T-helper 9 cell (primary cell): ENCODE measurements at regions not wholly inside any gene's neighbourhood (a gene's known extent, or its start where the extent isn't known, plus 50 kb on each side); places are given as distances from the start of the nearest gene placed in this dataset.
A peak's percentile ranks its signal among the peaks of the same experiment; 100 is the strongest.
"Not testable (repeated sequence)": the region's sequence is repeated elsewhere in the genome, so short reads cannot be mapped to it uniquely, and the experiment has no call there.

Source experiments
- DNase-seq: peaks from one replicate; pipeline ENCODE4 v3.0.0-alpha.2; 2020

DNA sequence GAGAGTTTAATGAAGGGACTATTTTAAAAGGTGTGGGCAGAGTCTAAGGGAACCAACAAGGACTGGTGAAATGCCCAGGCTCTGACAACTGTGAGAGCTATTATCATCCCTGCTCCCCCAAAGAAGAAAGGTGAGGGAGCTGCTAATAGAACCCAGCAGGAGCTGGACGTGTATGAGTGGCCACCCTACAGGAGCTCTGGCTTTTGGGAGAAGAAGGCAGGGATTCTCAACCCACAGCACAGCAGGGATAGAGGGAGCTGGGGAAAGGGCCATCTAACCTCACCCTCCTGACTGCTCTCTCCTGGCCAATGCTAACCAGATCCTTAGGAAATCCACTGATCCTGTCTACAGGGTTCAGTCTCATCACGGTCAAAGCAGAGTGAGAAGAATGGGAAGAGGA lies 57.1 kb downstream of the GRIN2B start:
- DNase-seq: no peak

DNA sequence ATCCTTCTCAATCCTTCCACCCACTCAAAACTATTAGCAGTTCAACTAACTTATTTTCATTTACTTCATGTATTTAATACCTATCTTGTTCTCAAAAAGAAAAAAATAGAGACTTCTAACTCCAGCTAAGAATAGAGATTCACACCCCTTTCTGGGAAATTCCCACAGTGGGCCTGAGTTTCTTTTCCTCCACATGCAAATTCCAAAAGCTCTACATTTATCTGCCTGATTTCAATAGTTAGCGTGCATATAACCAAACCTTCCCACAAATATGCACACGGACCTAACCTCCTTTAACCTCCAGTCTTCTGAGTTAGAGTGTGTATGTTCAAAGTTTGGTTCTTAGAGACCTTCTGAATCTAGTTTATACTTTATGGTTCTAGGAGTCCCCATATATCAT lies 62.5 kb downstream of the GRIN2B start:
- DNase-seq: no peak

DNA sequence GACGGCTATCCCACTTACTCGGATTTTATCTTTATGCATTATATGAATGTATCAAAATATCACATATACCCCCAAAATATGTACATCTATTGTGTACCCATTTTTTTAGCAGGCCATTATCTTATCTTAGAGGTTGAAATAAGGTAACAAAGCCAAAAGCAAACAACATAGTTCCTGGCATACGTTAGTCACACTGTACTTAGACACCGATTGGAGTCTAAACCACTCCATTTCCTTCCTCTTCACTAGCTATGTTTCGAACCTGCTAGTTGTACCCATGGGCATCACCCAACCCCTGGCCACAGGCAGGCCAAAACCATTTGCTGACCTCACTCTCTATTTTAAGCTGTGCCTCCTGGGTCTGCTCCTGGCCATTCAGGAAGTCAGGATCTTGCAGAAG lies 66.3 kb downstream of the GRIN2B start:
- no peak for DNase-seq

DNA sequence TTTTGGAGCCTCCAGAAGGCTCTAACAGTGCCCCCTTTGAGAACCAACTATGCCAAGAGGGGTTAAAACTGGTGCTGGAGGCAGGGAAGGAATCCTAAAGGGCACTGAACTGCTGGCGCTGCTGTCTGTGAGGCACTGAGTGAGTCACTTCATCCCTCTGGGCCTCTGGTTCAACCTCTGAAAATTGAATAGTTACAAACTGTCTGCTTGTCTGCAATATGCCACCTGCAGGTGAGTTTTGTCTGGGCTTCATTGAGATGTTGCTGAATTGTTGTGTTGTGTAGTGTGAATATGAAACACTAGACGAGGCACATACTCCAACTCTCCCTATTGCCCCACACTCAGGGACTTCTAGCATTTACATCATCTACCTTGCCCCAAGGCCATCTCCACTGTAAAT lies 68.0 kb downstream of the GRIN2B start:
- no peak for DNase-seq

DNA sequence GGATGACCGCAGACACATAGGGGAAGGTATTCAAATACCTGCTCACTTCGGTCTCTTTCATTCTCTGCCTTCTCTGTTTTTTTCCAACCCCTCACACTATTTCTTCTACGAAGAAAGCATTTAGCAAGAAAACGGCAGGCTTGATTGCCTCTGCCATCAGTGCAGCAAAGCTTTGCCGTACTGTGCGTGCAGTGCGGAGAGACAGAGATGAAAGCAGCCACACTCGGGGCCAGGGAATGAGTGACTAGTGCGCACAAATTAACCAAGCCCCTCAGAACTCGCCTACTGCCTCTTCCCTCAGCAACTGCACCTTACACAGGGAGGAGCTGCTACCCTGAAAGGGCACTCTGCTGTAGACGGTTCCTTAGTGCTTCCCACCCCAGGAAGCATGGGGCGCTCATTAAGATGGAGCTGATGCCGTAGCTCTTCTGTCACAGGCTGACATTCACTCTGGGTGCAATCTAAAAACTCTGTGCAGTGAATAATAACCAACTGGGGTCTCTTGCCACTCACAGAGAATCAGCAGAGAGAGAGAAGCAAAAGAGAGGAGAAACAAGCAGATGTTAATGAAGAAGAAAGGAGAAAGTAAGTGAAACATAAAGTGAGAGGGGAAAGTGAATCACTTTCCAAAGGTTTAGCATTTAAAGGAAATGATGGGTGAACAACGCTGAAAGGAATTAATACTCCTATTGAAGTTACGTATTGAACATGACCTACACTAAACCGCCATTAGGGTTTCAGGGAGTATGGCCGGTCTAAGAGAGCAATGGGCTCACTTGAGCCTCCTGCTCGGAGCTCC lies 69.4 kb downstream of the GRIN2B start:
- no peak for DNase-seq

DNA sequence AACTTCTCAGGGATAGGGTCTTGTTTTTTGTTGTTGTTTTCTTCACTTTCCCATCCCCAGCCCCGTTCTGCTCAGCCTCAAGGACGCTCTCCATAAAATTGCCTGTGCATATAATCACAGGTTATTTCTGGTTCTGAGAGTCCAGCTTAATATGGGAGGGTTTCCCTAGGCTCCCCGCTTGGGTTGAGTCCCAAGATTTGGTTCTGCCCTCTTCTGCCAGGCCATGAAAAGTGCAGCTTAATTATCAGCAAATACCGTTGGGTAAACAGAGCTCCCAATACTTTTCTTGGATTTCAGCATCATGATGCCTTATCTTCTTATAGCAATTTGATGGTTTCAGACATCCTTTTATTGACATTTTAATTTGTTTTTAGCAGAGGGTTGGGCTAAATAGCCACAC lies 75.6 kb downstream of the GRIN2B start:
- no peak for DNase-seq

DNA sequence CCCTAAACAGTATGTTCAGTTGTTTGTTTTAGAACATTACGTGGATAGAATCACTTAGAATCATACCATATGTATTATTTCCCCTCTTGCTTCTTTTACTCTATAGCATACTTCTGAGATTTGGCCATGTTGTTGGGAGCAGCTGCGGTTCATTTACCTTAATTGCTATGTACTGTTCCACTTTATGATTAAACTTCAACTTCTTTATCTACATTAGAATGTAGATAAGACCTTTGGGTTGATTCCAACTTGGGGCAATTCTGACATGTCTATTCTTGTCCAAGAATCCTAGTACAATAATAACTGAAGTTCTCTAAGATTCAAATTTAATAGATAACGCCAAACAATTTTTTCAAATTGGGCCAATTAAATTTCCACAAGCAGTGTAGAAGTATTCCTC lies 80.7 kb downstream of the GRIN2B start:
- no peak for DNase-seq

DNA sequence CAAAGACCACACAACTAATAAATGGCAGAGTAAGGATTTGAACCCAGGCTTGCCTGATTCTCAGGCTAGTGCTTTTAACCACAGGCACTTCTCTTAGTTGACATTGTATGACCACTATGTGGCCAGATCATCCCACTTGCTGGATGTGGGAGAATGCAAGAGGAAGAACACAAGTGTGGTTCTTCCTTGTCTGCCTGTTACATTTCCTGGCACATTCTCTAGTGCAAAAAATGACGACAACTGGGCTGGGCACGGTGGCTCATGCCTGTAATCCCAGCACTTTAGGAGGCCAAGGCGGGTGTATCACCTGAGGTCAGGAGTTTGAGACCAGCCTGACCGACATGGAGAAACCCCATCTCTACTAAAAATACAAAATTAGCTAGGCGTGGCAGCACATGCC lies 83.0 kb downstream of the GRIN2B start:
- DNase-seq: not testable (repeated sequence)

DNA sequence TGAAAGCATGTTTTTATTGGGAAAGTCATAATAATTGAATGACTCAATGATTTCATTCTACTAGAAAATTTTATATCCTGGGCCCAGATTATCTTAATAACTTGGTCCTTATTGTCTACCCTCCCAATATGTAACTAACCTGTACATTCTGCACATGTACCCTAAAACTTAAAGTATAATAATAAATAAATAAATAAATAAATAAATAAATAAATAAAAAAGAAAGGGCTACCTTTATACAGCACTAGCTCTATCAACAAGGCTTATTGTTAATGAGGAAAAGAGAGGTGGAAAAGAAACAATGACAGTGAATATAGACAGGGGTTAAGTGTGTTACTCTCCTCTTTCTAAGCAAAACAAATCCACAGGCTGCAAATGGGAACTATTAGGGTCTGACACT lies 83.6 kb downstream of the GRIN2B start:
- no peak for DNase-seq

DNA sequence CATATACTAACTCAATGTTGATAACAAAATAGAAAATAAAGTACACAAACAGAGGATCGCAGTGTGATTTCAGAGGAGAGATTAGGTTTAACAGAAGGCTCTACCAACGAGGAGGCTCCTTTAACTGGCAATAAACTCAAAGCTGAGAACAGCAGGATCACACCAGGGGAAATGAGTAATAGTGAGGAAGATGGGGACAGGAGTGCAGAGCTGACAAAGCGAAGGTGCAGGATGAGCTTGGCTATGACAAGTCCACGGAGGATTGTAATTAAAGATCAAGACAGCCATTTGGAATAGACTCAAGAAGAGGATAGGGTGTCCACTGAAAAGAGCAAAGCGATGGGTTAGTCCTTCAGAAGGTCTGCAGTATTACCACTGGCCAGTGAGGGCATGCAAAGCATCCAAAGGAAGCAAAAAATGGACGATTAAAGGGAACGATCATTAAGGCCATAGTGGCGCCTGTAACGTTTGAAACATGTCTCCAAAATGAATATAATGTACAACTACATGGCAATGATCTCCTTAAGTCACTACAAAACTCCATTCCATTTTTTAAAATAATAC lies 85.3 kb downstream of the GRIN2B start:
- no peak for DNase-seq

DNA sequence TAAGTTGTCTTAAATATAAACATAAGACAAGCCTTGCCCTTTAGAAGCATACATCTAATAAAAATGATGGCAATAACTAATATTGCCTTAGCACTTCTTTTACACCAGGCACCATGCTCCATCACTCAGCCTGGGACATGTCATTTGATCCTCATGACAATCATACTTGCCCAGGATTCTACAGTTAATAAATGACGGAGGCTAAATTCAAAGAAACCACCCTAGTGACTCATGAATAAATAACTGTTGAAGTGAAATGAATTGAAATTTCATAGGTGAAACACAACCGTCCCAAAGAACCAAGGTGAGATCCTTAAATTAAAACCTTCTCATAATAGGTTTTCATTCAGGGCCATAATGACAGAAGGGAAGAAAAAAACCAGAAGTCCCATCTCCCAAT lies 89.5 kb downstream of the GRIN2B start:
- no peak for DNase-seq

DNA sequence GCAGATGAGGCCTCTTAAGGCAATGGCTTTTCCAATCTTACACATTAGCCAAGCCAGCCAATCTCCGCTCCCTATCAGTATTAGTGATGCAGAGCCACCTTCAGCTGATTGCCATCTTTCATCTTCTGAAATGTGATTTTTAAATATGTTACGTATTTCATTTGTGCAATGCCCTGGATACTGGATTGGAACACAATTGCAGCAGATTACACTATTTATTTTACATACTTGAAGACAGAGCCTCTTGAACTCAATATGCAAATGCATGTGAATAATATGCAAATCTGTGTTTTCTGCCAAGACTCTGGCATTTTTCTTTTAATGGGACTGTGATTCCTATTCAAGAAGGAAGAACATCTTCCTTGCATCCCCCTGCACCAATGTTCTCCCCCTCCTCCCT lies 90.5 kb downstream of the GRIN2B start:
- DNase-seq: no peak

DNA sequence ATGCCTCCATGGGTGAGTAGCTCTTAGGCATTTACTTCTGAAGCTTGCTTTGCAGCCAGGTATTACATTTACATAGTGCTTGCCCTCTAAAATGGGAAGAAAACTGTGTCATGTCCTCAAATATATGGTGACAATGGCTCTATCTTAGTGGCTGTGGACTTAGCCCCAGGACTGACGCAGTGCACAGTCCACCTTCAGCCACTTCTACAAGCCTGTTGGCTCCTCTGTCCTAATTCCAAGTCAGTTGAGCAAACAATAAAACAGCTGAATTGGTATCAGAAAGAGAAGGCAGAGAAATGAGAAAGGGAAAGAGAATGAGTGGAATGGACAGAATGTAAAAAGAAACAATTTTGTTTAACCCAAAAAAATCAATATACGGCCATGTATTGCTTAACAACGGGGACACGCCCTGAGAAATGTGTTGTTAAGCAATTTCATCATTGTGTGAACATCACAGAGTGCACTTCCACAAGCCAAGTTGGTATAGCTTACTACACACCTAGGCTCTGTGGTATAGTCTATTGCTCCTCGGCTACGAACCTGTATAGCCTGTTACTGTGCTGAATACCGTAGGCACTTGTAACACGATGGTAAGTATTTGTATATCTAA lies 93.5 kb downstream of the GRIN2B start:
- no peak for DNase-seq

DNA sequence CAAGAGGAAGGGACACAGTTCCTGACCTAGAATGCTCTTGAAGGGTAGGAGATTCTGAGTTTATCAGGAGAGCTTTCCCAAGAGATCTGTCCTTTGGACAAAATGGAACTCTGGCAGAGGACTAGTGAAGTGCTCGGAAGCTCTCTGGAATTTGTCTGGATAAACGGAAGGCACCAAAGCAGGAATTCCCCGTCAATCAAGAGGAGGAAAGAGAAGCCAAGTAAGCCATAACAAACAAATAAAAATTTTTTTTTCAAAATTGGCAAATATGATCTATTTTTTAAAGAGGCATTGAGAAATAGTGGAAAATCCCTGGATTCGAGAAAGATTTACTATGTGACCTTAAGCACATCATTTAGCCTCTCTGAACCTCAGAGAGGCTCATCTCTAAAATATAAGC lies 99.2 kb downstream of the GRIN2B start:
- DNase-seq: no peak

DNA sequence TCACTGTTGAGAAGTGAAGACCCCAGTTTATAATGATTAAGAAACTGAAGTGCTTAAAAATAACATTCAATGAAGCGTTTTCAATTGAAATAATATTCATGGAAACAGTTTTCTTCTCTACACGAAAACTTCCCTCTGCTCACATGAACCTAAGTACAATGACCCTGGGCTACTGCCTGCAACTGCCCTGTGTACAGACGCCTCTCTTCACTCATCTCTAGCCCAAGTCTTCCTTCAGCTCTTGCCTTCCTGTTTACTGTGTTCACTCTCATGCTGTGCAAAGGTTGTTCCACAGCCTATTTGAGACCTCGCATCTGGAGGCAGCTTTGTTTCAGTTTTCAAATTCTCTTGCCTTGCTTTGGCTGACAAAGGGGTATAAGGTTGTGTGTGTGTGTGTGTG lies 100.8 kb downstream of the GRIN2B start:
- DNase-seq: no peak

DNA sequence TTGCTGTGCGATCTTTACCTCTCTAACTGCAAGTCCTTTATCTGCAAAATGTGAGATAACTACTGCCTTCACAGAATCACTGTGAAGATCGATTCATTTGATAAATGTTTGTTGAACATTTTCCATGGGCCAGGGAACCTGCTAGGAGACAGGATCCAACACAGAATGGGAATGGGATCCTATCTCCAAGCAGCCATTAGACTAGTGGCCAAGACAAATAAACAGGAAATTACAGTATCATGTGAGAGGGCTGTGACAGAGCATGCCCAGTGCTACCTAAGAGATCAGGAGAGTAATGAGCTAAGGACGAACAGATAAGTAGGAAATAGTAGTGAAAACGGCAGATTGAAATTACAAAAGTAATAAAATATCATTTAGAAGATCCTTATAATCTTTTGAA lies 105.7 kb downstream of the GRIN2B start:
- no peak for DNase-seq

DNA sequence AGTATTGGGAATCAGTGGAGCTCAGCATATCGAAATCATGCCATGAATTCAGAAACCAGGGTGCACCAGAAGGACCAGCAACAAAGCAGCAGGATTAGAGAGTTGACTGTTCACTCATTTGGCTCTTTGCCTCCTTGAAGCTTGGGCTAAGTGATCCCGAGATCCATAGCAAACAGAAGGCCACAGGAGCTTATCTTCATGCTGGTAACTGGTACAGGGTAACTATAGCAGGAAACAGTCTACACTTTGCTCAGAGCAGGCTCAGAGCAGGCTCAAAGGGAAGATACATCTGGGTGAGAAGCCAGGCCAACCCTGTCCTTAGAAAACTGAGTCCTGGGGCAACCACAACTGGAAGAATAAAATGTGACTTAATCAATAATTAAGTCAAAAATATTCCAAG lies 111.1 kb downstream of the GRIN2B start:
- DNase-seq: no peak

DNA sequence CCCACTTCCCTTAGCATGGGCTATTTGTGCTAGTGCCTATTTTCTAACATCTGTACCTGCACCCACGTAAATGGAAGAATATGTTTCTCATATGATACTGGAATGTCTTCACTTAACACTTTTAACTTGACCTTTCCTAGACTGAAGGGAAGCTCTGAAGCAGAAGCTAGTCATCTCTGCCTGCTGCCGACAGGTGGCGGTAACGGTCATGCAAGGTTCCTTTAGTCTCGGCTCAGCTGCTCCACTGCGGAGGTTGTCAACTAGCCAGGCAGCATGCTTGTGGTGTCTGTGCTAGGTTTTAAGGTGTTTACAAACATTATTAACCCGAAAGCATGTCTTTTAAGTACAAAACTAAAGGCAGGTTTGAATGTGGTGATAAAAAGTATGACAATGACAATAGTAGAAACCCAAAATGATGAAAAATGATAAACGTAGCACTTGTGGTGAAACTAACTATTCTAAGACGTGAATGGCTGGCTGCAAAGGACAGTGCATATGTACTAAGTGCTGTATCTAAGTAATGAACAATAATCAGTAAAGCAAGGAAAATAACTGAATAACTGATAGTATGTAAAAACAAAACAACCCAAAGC lies 117.2 kb downstream of the GRIN2B start:
- DNase-seq: peak; percentile 14

DNA sequence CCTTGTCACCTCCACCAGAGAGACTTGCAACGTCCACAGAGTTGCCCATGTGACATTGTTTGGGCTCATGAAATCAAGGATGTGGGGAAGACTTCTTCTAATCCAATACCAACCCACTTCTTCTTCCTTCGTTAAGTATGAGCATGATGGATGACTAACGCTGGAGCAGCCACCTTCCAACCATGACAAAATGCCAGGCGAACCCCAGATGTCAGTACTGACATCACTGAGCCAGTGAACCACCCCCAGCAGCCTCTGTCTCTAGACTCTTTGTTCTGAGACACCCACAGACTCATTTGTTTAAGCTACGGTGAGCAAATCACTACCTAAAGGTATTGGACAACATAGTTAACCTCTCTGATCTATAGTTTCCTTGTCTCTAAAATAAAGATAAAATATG lies 123.7 kb downstream of the GRIN2B start:
- DNase-seq: no peak

DNA sequence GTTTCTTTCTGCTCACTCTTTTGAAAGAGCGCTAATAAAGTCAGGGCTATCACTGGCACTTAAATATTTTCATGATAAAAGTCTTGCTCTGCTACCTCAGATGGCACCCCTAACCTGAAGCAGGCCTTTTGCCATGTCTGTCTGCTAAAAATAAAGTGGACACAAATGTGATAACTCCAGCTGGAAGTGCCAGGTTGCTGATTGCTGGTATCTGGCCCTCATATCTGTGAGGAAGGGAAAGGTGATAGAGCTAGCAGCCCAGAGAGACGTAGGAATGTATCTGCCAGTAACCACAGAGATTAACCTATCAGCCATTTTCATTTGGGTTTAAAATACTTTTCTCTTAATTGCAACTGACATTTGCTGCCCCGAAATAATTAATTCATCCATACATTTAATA lies 127.9 kb downstream of the GRIN2B start:
- no peak for DNase-seq

DNA sequence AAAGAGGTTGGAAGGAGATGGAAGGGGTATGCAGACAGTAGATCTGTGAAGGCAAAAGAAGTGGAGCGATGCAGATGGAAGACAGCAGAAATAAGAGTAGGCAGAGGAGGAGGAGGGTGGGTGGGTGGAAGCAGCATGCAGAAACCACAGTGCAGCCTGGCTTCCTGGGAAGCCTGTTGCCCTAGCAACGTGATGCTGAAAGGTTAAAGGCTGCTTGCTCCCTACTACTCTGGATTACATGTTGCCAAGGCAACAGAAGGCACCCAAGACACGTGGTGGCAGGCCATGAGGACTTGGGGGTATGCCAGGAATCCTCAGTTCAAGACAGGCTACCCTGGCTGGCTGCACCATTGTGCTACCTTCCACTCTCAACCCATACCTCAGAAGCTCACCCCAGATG lies 129.6 kb downstream of the GRIN2B start:
- DNase-seq: no peak

DNA sequence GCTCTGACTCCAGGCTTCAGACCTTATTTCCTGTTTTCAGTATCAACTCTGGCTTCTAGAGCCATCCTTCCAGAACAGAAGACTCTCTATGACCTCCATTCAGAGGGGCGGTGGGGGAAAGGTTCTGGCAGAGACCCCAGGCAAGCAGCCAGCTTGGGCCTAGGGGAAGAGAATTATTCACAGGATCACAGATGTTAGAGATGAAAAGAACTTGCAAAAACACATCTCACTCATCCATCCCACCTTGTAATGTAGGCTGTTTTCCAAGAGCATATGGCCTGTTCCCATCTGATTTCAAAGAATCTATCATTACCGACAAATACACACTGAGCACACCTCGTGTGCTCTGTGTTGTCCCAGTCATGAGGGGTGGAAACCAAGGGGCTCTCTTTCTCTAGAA lies 131.9 kb downstream of the GRIN2B start:
- DNase-seq: no peak

DNA sequence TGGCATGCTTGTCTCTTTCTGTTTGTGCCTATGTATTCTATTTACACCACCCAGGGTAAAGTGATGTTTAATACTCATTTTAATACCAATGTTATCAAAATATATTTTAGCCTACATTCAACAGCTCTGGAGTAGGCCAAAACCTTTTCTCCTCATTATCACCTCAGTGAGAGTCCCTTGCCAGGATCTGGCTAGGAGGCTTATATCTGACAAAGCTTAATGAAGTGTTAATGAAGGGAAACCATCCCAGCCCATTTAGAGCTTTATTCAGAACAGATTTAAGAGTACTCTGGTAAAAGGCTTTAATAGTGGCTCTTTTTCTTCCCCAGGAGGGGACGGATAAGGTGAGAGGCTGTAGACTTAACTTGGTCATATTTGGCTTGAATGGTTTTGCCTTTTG lies 137.6 kb downstream of the GRIN2B start:
- DNase-seq: no peak

DNA sequence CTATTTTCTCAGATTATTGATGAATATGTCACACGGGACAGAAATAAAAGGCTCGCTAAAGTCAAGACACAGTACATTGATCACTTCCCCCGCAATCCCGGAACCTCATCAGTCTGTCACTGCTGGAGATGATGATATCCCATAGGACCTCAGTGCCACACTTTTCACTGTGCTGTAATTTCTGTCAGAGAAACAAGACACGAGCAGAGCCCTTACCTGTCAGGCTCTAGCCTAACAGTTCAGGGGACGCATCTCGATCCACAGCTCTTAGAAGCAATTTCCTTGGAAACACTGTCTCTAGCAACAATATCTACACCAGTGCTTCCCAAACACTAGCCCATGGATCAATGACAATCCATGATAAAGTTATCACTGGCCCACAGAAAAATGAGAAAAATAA lies 140.0 kb downstream of the GRIN2B start:
- DNase-seq: no peak
